SK-N-MC (cell line): ENCODE measurements at regions not wholly inside any gene's neighbourhood (a gene's known extent, or its start where the extent isn't known, plus 50 kb on each side); places are given as distances from the start of the nearest gene placed in this dataset.

Experiments
- EZH2 ChIP-seq: fragments of 200-600 bp; sonication (generic); IDR thresholded peaks from one replicate; pipeline ENCODE4 v1.6.1; 2017; ENCODE audit warnings: antibody characterized with exemption
- POLR2AphosphoS5 ChIP-seq: IDR thresholded peaks from 2 replicates; pipeline ENCODE4 v1.6.1; 2012; ENCODE audit warnings: mild to moderate bottlenecking, low read depth, low read length, borderline replicate concordance

- no peak for TF ChIP-seq POLR2AphosphoS5
- TF ChIP-seq EZH2 = no peak
Observed at GRCh38 chr10:2575460-2575859, 491.9 kb upstream of the PFKP start.
